H1 (cell line): ENCODE measurements at regions not wholly inside any gene's neighbourhood (a gene's known extent, or its start where the extent isn't known, plus 50 kb on each side); places are given as distances from the start of the nearest gene placed in this dataset.
"Not testable (repeated sequence)": the region's sequence is repeated elsewhere in the genome, so short reads cannot be mapped to it uniquely, and the experiment has no call there.

Source experiments
- CTCF ChIA-PET: fragments of 300-600 bp; sonication (Branson Sonifier 250); formaldehyde crosslinking; loops from one replicate; lab custom pipeline; 2021; ENCODE audit not compliant: partially characterized antibody; lab: Charles Lee
- POLR2A ChIA-PET: fragments of 300-600 bp; sonication (Branson Sonifier 250); formaldehyde crosslinking; loops from one replicate; lab custom pipeline; 2021; ENCODE audit warnings: inconsistent platforms; ENCODE audit not compliant: partially characterized antibody; lab: Charles Lee
- DNase-seq, 2 experiments: peaks; one replicate each; pipeline versions ENCODE4 v3.0.0 to v3.0.0-alpha.2; 2010 to 2022; ENCODE audit warnings: low spot score in 2 of 2, low read depth in 1 of 2, mixed read lengths in 1 of 2
- FAIRE-seq: peaks from 2 replicates; lab custom pipeline; 2011; peaks lifted over from hg19 to GRCh38; lab: Jason Lieb, UNC
- H2AFZ ChIP-seq: 2 replicates; pipeline ENCODE4 v1.8.1; 2012; ENCODE audit warnings: low read length, inconsistent platforms
- H2AK5ac ChIP-seq: 2 replicates; pipeline ENCODE4 v1.6.1; 2013; ENCODE audit warnings: low read depth, low read length
- H2BK120ac ChIP-seq: replicated peaks from 2 replicates; pipeline ENCODE3; 2013; ENCODE audit warnings: low read depth, low read length, inconsistent platforms
- H2BK12ac ChIP-seq: 2 replicates; pipeline ENCODE4 v1.6.1; 2013; ENCODE audit warnings: low read depth, low read length
- H2BK15ac ChIP-seq: 2 replicates; pipeline ENCODE4 v1.6.1; 2013; ENCODE audit warnings: low read length
- H2BK20ac ChIP-seq: 2 replicates; pipeline ENCODE4 v1.6.1; 2013; ENCODE audit warnings: low read length
- H2BK5ac ChIP-seq: 2 replicates; pipeline ENCODE4 v1.6.1; 2013; ENCODE audit warnings: low read depth, low read length
- H3K14ac ChIP-seq: 2 replicates; pipeline ENCODE4 v1.6.1; 2013; ENCODE audit warnings: inconsistent platforms; ENCODE audit not compliant: insufficient read length
- H3K18ac ChIP-seq: 2 replicates; pipeline ENCODE4 v1.6.1; 2013; ENCODE audit warnings: low read length; ENCODE audit errors: extremely low read depth
- H3K23ac ChIP-seq: 2 replicates; pipeline ENCODE4 v1.6.1; 2013; ENCODE audit warnings: inconsistent platforms; ENCODE audit not compliant: insufficient read length
- H3K23me2 ChIP-seq: 2 replicates; pipeline ENCODE4 v1.6.1; 2013; ENCODE audit warnings: low read depth, low read length
- H3K27ac ChIP-seq: 2 replicates; pipeline ENCODE4 v1.6.1; 2011; ENCODE audit warnings: low read depth, low read length, inconsistent platforms
- H3K27me3 ChIP-seq, 4 experiments: replicated peaks in 1 of 4; 1 replicate in 1 of 4; 2 replicates in 3 of 4; pipeline versions ENCODE4 v1.6.1 to v1.8.1; 2011 to 2013; ENCODE audit warnings: low read length in 3 of 4, mild to moderate bottlenecking in 3 of 4, inconsistent platforms in 2 of 4, mixed read lengths in 2 of 4, moderate library complexity in 1 of 4; ENCODE audit not compliant: control insufficient read depth in 3 of 4, insufficient read depth in 3 of 4; ENCODE audit errors: extremely low read depth in 1 of 4
- H3K36me3 ChIP-seq, 4 experiments: 2 replicates each; pipeline versions ENCODE4 v1.6.1 to v1.8.1; 2011 to 2013; ENCODE audit warnings: mild to moderate bottlenecking in 4 of 4, low read length in 3 of 4, moderate library complexity in 2 of 4, control low read depth in 1 of 4, inconsistent platforms in 1 of 4; ENCODE audit not compliant: insufficient read depth in 4 of 4, control insufficient read depth in 2 of 4
- H3K4ac ChIP-seq: replicated peaks from 2 replicates; pipeline ENCODE3; 2013; ENCODE audit warnings: low read length, low read depth, mixed read lengths, inconsistent platforms; ENCODE audit not compliant: insufficient read length
- H3K4me1 ChIP-seq, 4 experiments: replicated peaks in 1 of 4; 1 replicate in 1 of 4; 2 replicates in 3 of 4; pipeline versions ENCODE4 v1.6.1 to v1.8.1; 2011 to 2013; ENCODE audit warnings: low read length in 3 of 4, inconsistent platforms in 2 of 4, mixed read lengths in 1 of 4; ENCODE audit not compliant: insufficient read depth in 4 of 4, control insufficient read depth in 3 of 4
- H3K4me2 ChIP-seq, 2 experiments: 2 replicates each; pipeline versions ENCODE4 v1.6.1 to v1.8.1; 2011 to 2013; ENCODE audit warnings: low read depth in 2 of 2, low read length in 2 of 2, control low read depth in 1 of 2, inconsistent platforms in 1 of 2, mild to moderate bottlenecking in 1 of 2; ENCODE audit not compliant: insufficient read depth in 1 of 2
- H3K4me3 ChIP-seq, 4 experiments: fragments of 200-600, 300-600 bp in 1 of 4; sonication (generic), shearing (Covaris generic), sonication (Bioruptor Twin) in 1 of 4; 2 replicates each; pipeline versions ENCODE4 v1.5.1 to v1.8.1; 2011 to 2016; ENCODE audit warnings: low read length in 4 of 4, low read depth in 3 of 4, control low read depth in 2 of 4, inconsistent platforms in 2 of 4, mild to moderate bottlenecking in 2 of 4, mixed read lengths in 1 of 4, moderate library complexity in 1 of 4; ENCODE audit not compliant: insufficient read depth in 2 of 4; ENCODE audit errors: extremely low read depth in 1 of 4
- H3K56ac ChIP-seq: replicated peaks from 2 replicates; pipeline ENCODE3; 2013; ENCODE audit warnings: low read depth, mild to moderate bottlenecking, mixed read lengths, low read length, inconsistent platforms; ENCODE audit not compliant: insufficient read length
- H3K79me1 ChIP-seq: 2 replicates; pipeline ENCODE4 v1.6.1; 2013; ENCODE audit warnings: low read depth, low read length, control low read depth
- H3K79me2 ChIP-seq, 2 experiments: 2 replicates each; pipeline versions ENCODE4 v1.6.1 to v1.8.1; 2012 to 2013; ENCODE audit warnings: low read length in 2 of 2, mild to moderate bottlenecking in 2 of 2, inconsistent platforms in 1 of 2; ENCODE audit not compliant: insufficient read depth in 2 of 2, control insufficient read depth in 1 of 2
- H3K9ac ChIP-seq, 4 experiments: replicated peaks in 1 of 4; 1 replicate in 1 of 4; 2 replicates in 3 of 4; pipeline versions ENCODE4 v1.6.1 to v1.8.1; 2011 to 2013; ENCODE audit warnings: low read depth in 3 of 4, low read length in 3 of 4, control low read depth in 2 of 4, mild to moderate bottlenecking in 2 of 4, moderate library complexity in 2 of 4, inconsistent platforms in 1 of 4; ENCODE audit errors: extremely low read depth in 1 of 4
- H3K9me3 ChIP-seq, 2 experiments: 2 replicates each; pipeline versions ENCODE4 v1.6.1 to v1.8.1; 2012 to 2013; ENCODE audit warnings: mild to moderate bottlenecking in 2 of 2, moderate library complexity in 2 of 2, control low read depth in 1 of 2, inconsistent platforms in 1 of 2, low read depth in 1 of 2, low read length in 1 of 2, mixed read lengths in 1 of 2; ENCODE audit not compliant: insufficient read depth in 2 of 2
- H4K20me1 ChIP-seq, 2 experiments: replicated peaks in 1 of 2; 2 replicates each; pipeline versions ENCODE3 to v1.8.1; 2011 to 2013; ENCODE audit warnings: inconsistent platforms in 2 of 2, low read length in 2 of 2, mild to moderate bottlenecking in 1 of 2; ENCODE audit not compliant: insufficient read depth in 2 of 2, control insufficient read depth in 1 of 2
- H4K5ac ChIP-seq: 2 replicates; pipeline ENCODE4 v1.6.1; 2013; ENCODE audit warnings: low read length, low read depth, mixed read lengths, inconsistent platforms; ENCODE audit not compliant: insufficient read length
- H4K8ac ChIP-seq: 2 replicates; pipeline ENCODE4 v1.8.0; 2013; ENCODE audit warnings: mild to moderate bottlenecking, moderate library complexity, low read length, inconsistent platforms; ENCODE audit not compliant: insufficient read depth; ENCODE audit errors: extremely low read depth
- H4K91ac ChIP-seq: replicated peaks from 2 replicates; pipeline ENCODE3; 2013; ENCODE audit warnings: low read length, mixed read lengths, inconsistent platforms; ENCODE audit not compliant: insufficient read length
- WGBS, 2 experiments: shearing (Covaris generic) in 1 of 2; methylation state at CpG; one replicate each; pipeline versions ENCODE4 v1.1.6 to v1.1.7; 2013 to 2015; ENCODE audit warnings: low lambda C conversion rate in 2 of 2, mixed read lengths in 2 of 2, inconsistent platforms in 1 of 2, low coverage in 1 of 2, missing lambda C conversion rate in 1 of 2; ENCODE audit not compliant: insufficient replicate concordance in 2 of 2, insufficient coverage in 1 of 2, insufficient read length in 1 of 2; ENCODE audit errors: extremely low coverage in 1 of 2, missing lambda C conversion rate in 1 of 2; 5-methylcytosine and 5-hydroxymethylcytosine counted together

- H3K9ac ChIP-seq, H4K8ac ChIP-seq, H2BK20ac ChIP-seq, H3K36me3 ChIP-seq, H3K56ac ChIP-seq, H3K4ac ChIP-seq, H3K23me2 ChIP-seq, H4K5ac ChIP-seq, H3K4me2 ChIP-seq, H3K18ac ChIP-seq, DNase-seq, H3K9me3 ChIP-seq, H3K79me1 ChIP-seq, CTCF ChIA-PET, H2AFZ ChIP-seq, H2AK5ac ChIP-seq, H3K14ac ChIP-seq, H3K27me3 ChIP-seq, H2BK15ac ChIP-seq, POLR2A ChIA-PET, H4K91ac ChIP-seq, H3K4me1 ChIP-seq, H2BK5ac ChIP-seq, FAIRE-seq, H3K79me2 ChIP-seq, H3K4me3 ChIP-seq, H2BK12ac ChIP-seq, H3K23ac ChIP-seq, H2BK120ac ChIP-seq, H3K27ac ChIP-seq, H4K20me1 ChIP-seq: not testable (repeated sequence)
- no CpG with 5 or more reads among the region's 4 CpGs for WGBS, 2 experiments
These were observed 70.1 kb upstream of the LRRC37A2 start for GRCh38 chr17:46442153-46442552.

GRCh38 chr17:46440665-46441064, 71.6 kb upstream of the LRRC37A2 start:
- H4K8ac ChIP-seq, H2BK15ac ChIP-seq, H2BK12ac ChIP-seq, H3K4me2 ChIP-seq, H3K4me3 ChIP-seq, H3K56ac ChIP-seq, H3K14ac ChIP-seq, H4K91ac ChIP-seq, H3K23me2 ChIP-seq, CTCF ChIA-PET, H2AFZ ChIP-seq, H2BK20ac ChIP-seq, H3K79me1 ChIP-seq, H3K36me3 ChIP-seq, H3K9ac ChIP-seq, H2BK120ac ChIP-seq, DNase-seq, H2BK5ac ChIP-seq, H4K5ac ChIP-seq, H3K27ac ChIP-seq, H2AK5ac ChIP-seq, POLR2A ChIA-PET, H3K79me2 ChIP-seq, H3K23ac ChIP-seq, H3K18ac ChIP-seq, H3K9me3 ChIP-seq, H3K4me1 ChIP-seq, H3K4ac ChIP-seq, H3K27me3 ChIP-seq, H4K20me1 ChIP-seq: not testable (repeated sequence)
- FAIRE-seq, result peak; percentile 13
- no CpG with 5 or more reads among the region's 5 CpGs for WGBS, 2 experiments
